ENCODE measurements at regions not wholly inside any gene's neighbourhood (a gene's known extent, or its start where the extent isn't known, plus 50 kb on each side); places are given as distances from the start of the nearest gene placed in this dataset.

DNA sequence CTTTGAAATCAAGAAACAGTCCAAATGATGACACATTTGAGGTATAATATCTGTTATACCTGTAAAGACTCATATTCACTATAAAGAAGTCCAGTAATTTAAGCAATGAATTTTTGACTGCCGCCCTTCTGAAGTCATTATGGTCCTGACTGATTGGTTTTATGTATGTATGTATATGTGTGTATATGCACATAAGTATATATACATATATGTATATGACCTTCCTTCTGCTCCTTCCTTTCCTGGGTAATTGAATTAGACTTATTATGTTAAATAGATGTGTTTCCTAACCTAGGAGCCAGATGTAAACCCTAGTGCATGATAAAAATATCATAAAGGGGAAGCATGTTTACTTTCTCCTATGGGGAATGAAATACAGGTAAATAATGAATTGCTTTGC is 343.1 kb upstream of the BRINP1 start:
- no CpG with 5 or more reads among the region's 1 CpG for WGBS, 2 donors (ENCODE audit: extremely low coverage in 2 of 2, insufficient read length in 2 of 2, insufficient replicate concordance in 1 of 2)
- no peaks in the 10 kb centered on the region for H3K36me3 ChIP-seq (replicated peaks in 1 of 2; ENCODE audit: control insufficient read depth in 2 of 2, insufficient read depth in 2 of 2, low read length in 2 of 2)
- no peaks in the 10 kb centered on the region for H3K9me3 ChIP-seq (replicated peaks in 1 of 2; ENCODE audit: control insufficient read depth in 2 of 2, insufficient read depth in 1 of 2, low read depth in 1 of 2, low read length in 2 of 2)
- no peak overlapping the region for H3K27ac ChIP-seq (replicated peaks; ENCODE audit: low read length)
- no peak overlapping the region for H3K4ac ChIP-seq (ENCODE audit: low read length)
- no peaks in the 10 kb centered on the region for H3K4me1 ChIP-seq (ENCODE audit: control insufficient read depth in 2 of 2, insufficient read depth in 1 of 2, low read depth in 1 of 2, low read length in 2 of 2)
- no peak overlapping the region for H3K4me3 ChIP-seq (ENCODE audit: low read length in 2 of 2)
- no peak overlapping the region for H2BK5ac ChIP-seq (ENCODE audit: low read length)
- no peak overlapping the region for H3K9ac ChIP-seq (ENCODE audit: low read depth, low read length, poor library complexity)
- H3K14ac ChIP-seq (ENCODE audit: low read length), result no peak overlapping the region
- no peaks in the 10 kb centered on the region for H3K79me1 ChIP-seq (ENCODE audit: low read depth, low read length)
- no peak overlapping the region for H3K23ac ChIP-seq (ENCODE audit: low read depth, low read length, poor library complexity)
- no peak overlapping the region for H2BK15ac ChIP-seq (ENCODE audit: low read length)
- H2AFZ ChIP-seq (ENCODE audit: low read length), result no peak overlapping the region
- no peak overlapping the region for H2BK12ac ChIP-seq (ENCODE audit: low read length)
- H4K8ac ChIP-seq (ENCODE audit: low read depth, low read length), result no peak overlapping the region
- no peak overlapping the region for H3K4me2 ChIP-seq (ENCODE audit: insufficient read depth, low read length, poor library complexity, severe bottlenecking)
- no peak overlapping the region for H2AK5ac ChIP-seq (ENCODE audit: low read depth, low read length)
- DNase-seq (ENCODE audit: low spot score), result no peak
- no peak overlapping the region for H4K91ac ChIP-seq (ENCODE audit: low read depth, low read length, poor library complexity)
- no peaks in the 10 kb centered on the region for H3K27me3 ChIP-seq (ENCODE audit: control insufficient read depth in 3 of 3, insufficient read depth in 3 of 3, low read depth in 1 of 3, low read length in 3 of 3)
- no peak overlapping the region for H3K18ac ChIP-seq (ENCODE audit: low read length)
- no peak overlapping the region for H2BK120ac ChIP-seq (ENCODE audit: low read depth, low read length)

DNA sequence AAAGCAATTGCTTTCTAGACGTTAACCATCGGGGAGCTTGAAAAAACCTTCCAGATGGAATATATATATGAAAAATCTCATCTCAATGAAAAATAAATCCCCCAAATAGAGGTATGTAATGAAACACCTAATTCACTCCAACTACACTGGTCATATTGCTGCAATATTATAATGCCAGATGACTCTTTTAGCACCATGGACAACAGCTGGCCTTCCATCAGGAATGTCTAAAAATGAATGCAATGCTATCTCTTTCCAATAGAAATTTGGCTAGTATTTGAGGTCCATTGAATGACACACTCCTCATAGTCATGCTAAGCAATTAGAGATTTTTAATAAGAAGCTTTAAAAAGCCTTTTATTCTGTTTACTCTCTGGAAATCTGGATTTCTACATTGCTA is 340.2 kb upstream of the BRINP1 start:
- H2BK12ac ChIP-seq (ENCODE audit: low read length), result no peak overlapping the region
- DNase-seq (ENCODE audit: low spot score), result no peak
- no peak overlapping the region for H2BK5ac ChIP-seq (ENCODE audit: low read length)
- H2BK120ac ChIP-seq (ENCODE audit: low read depth, low read length), result no peak overlapping the region
- H3K4me2 ChIP-seq (ENCODE audit: insufficient read depth, low read length, poor library complexity, severe bottlenecking), result no peak overlapping the region
- H3K27ac ChIP-seq (replicated peaks; ENCODE audit: low read length), result no peak overlapping the region
- H2AK5ac ChIP-seq (ENCODE audit: low read depth, low read length), result no peak overlapping the region
- H4K8ac ChIP-seq (ENCODE audit: low read depth, low read length), result no peak overlapping the region
- no peaks in the 10 kb centered on the region for H3K36me3 ChIP-seq (replicated peaks in 1 of 2; ENCODE audit: control insufficient read depth in 2 of 2, insufficient read depth in 2 of 2, low read length in 2 of 2)
- H3K27me3 ChIP-seq (ENCODE audit: control insufficient read depth in 3 of 3, insufficient read depth in 3 of 3, low read depth in 1 of 3, low read length in 3 of 3), result no peaks in the 10 kb centered on the region
- H3K4ac ChIP-seq (ENCODE audit: low read length), result no peak overlapping the region
- no peak overlapping the region for H2AFZ ChIP-seq (ENCODE audit: low read length)
- H3K4me1 ChIP-seq (ENCODE audit: control insufficient read depth in 2 of 2, insufficient read depth in 1 of 2, low read depth in 1 of 2, low read length in 2 of 2), result no peaks in the 10 kb centered on the region
- no peaks in the 10 kb centered on the region for H3K79me1 ChIP-seq (ENCODE audit: low read depth, low read length)
- H3K14ac ChIP-seq (ENCODE audit: low read length), result no peak overlapping the region
- H3K9me3 ChIP-seq (replicated peaks in 1 of 2; ENCODE audit: control insufficient read depth in 2 of 2, insufficient read depth in 1 of 2, low read depth in 1 of 2, low read length in 2 of 2), result no peaks in the 10 kb centered on the region
- no peak overlapping the region for H3K18ac ChIP-seq (ENCODE audit: low read length)
- no CpG with 5 or more reads among the region's 2 CpGs for WGBS, 2 donors (ENCODE audit: extremely low coverage in 2 of 2, insufficient read length in 2 of 2, insufficient replicate concordance in 1 of 2)
- H4K91ac ChIP-seq (ENCODE audit: low read depth, low read length, poor library complexity), result no peak overlapping the region
- no peak overlapping the region for H3K4me3 ChIP-seq (ENCODE audit: low read length in 2 of 2)
- H2BK15ac ChIP-seq (ENCODE audit: low read length), result no peak overlapping the region
- H3K23ac ChIP-seq (ENCODE audit: low read depth, low read length, poor library complexity), result no peak overlapping the region
- H3K9ac ChIP-seq (ENCODE audit: low read depth, low read length, poor library complexity), result no peak overlapping the region

DNA sequence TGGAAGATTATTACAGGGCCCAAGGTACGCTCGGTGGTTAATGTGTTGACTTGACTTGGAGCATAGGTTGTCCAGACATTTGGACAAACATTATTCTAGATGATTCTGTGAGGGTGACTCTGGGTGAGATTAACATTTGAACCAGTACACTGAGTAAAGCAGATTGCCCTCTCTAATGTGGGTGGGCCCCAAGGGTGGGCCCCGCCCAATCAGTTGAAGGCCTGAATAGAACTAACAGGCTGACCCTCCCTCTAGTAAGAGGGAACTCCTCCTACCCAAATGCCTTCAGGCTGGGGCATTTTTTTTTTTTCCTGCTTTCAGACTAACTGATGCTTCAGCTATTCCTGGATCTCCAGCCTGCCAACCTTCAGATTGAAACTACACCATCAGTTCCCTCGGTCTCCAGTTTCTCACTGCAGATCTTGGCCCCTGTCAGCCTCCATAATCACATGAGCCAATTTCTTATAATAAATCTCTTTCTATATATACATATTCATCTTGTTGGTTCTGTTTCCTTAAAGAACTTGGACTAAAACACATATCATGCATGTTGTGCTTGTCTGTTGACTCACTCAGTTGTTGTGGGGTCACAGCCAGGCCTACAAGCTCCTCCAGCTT is 338.1 kb upstream of the BRINP1 start:
- Histone ChIP-seq H2AK5ac (ENCODE audit: low read depth, low read length) (no peak overlapping the region), H3K4me3 (ENCODE audit: low read length in 2 of 2) (no peak overlapping the region), H2BK5ac (ENCODE audit: low read length) (no peak overlapping the region), H2AFZ (ENCODE audit: low read length) (no peak overlapping the region), H2BK12ac (ENCODE audit: low read length) (no peak overlapping the region), H3K36me3 (replicated peaks in 1 of 2; ENCODE audit: control insufficient read depth in 2 of 2, insufficient read depth in 2 of 2, low read length in 2 of 2) (no peaks in the 10 kb centered on the region), H3K18ac (ENCODE audit: low read length) (no peak overlapping the region), H3K9me3 (replicated peaks in 1 of 2; ENCODE audit: control insufficient read depth in 2 of 2, insufficient read depth in 1 of 2, low read depth in 1 of 2, low read length in 2 of 2) (no peaks in the 10 kb centered on the region), H3K79me1 (ENCODE audit: low read depth, low read length) (no peaks in the 10 kb centered on the region), H3K4ac (ENCODE audit: low read length) (no peak overlapping the region), H3K14ac (ENCODE audit: low read length) (no peak overlapping the region), H3K4me2 (ENCODE audit: insufficient read depth, low read length, poor library complexity, severe bottlenecking) (no peak overlapping the region), H4K91ac (ENCODE audit: low read depth, low read length, poor library complexity) (no peak overlapping the region), H3K4me1 (ENCODE audit: control insufficient read depth in 2 of 2, insufficient read depth in 1 of 2, low read depth in 1 of 2, low read length in 2 of 2) (no peaks in the 10 kb centered on the region), H3K27me3 (ENCODE audit: control insufficient read depth in 3 of 3, insufficient read depth in 3 of 3, low read depth in 1 of 3, low read length in 3 of 3) (no peaks in the 10 kb centered on the region), H2BK15ac (ENCODE audit: low read length) (no peak overlapping the region), H3K23ac (ENCODE audit: low read depth, low read length, poor library complexity) (no peak overlapping the region), H2BK120ac (ENCODE audit: low read depth, low read length) (no peak overlapping the region), H4K8ac (ENCODE audit: low read depth, low read length) (no peak overlapping the region), H3K9ac (ENCODE audit: low read depth, low read length, poor library complexity) (no peak overlapping the region), H3K27ac (replicated peaks; ENCODE audit: low read length) (no peak overlapping the region)
- WGBS, 2 donors (ENCODE audit: extremely low coverage in 2 of 2, insufficient read length in 2 of 2, insufficient replicate concordance in 1 of 2), result no CpG with 5 or more reads among the region's 4 CpGs
- DNase-seq (ENCODE audit: low spot score), result no peak

DNA sequence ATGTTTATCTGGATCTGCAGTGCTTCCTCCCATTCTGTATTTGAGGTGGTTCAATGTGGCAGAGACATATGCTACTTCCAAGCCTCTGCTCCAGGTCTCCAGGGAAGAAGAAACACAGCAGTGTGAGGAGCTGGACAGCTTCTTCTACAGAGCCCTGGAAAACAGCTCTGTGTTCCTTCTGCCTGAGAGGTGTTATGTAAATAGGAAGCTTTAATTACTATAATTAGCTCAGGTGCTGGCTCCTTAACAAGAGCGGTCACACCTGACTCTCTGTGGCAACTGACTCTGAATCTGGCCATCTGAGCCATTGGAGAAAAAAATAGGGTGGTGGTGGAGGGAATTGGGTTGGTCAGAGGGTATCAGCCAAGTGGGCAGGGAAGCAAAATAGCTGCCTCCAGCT is 332.4 kb upstream of the BRINP1 start:
- H3K27ac ChIP-seq (replicated peaks; ENCODE audit: low read length), result no peak overlapping the region
- no peak overlapping the region for H3K4me3 ChIP-seq (ENCODE audit: low read length in 2 of 2)
- no peak overlapping the region for H3K18ac ChIP-seq (ENCODE audit: low read length)
- H3K79me1 ChIP-seq (ENCODE audit: low read depth, low read length), result no peaks in the 10 kb centered on the region
- H2AK5ac ChIP-seq (ENCODE audit: low read depth, low read length), result no peak overlapping the region
- no peaks in the 10 kb centered on the region for H3K9me3 ChIP-seq (replicated peaks in 1 of 2; ENCODE audit: control insufficient read depth in 2 of 2, insufficient read depth in 1 of 2, low read depth in 1 of 2, low read length in 2 of 2)
- no peak overlapping the region for H3K4me2 ChIP-seq (ENCODE audit: insufficient read depth, low read length, poor library complexity, severe bottlenecking)
- H3K9ac ChIP-seq (ENCODE audit: low read depth, low read length, poor library complexity), result no peak overlapping the region
- H3K36me3 ChIP-seq (replicated peaks in 1 of 2; ENCODE audit: control insufficient read depth in 2 of 2, insufficient read depth in 2 of 2, low read length in 2 of 2), result no peaks in the 10 kb centered on the region
- no peak overlapping the region for H4K91ac ChIP-seq (ENCODE audit: low read depth, low read length, poor library complexity)
- no peak overlapping the region for H2BK15ac ChIP-seq (ENCODE audit: low read length)
- no peak overlapping the region for H2AFZ ChIP-seq (ENCODE audit: low read length)
- DNase-seq (ENCODE audit: low spot score), result no peak
- no peak overlapping the region for H4K8ac ChIP-seq (ENCODE audit: low read depth, low read length)
- no peak overlapping the region for H3K4ac ChIP-seq (ENCODE audit: low read length)
- peaks cover 0 to 3% of the 10 kb centered on the region in 2 donors for H3K4me1 ChIP-seq (ENCODE audit: control insufficient read depth in 2 of 2, insufficient read depth in 1 of 2, low read depth in 1 of 2, low read length in 2 of 2)
- no peak overlapping the region for H3K23ac ChIP-seq (ENCODE audit: low read depth, low read length, poor library complexity)
- no CpG with 5 or more reads among the region's 1 CpG for WGBS, 2 donors (ENCODE audit: extremely low coverage in 2 of 2, insufficient read length in 2 of 2, insufficient replicate concordance in 1 of 2)
- no peak overlapping the region for H3K14ac ChIP-seq (ENCODE audit: low read length)
- H2BK120ac ChIP-seq (ENCODE audit: low read depth, low read length), result no peak overlapping the region
- H2BK12ac ChIP-seq (ENCODE audit: low read length), result no peak overlapping the region
- H3K27me3 ChIP-seq (ENCODE audit: control insufficient read depth in 3 of 3, insufficient read depth in 3 of 3, low read depth in 1 of 3, low read length in 3 of 3), result no peaks in the 10 kb centered on the region
- H2BK5ac ChIP-seq (ENCODE audit: low read length), result no peak overlapping the region

Measured in neuronal stem cell (in vitro differentiated cells).